GM18867 (cell line): ENCODE measurements at regions not wholly inside any gene's neighbourhood (a gene's known extent, or its start where the extent isn't known, plus 50 kb on each side); places are given as distances from the start of the nearest gene placed in this dataset.

ENCODE experiments used
- ATAC-seq: cut with Tn5 transposase; IDR thresholded peaks from one replicate; pipeline ENCODE4 v1.9.1; 2021; ENCODE audit warnings: mild to moderate bottlenecking, moderate library complexity; ENCODE audit not compliant: unreplicated experiment

GRCh38 chr20:60238992-60239660, 280.9 kb downstream of the CDH26 start:
- ATAC-seq = no peak

- no peak for ATAC-seq
Measured at GRCh38 chr20:60239956-60240355, 281.7 kb downstream of the CDH26 start.

GRCh38 chr20:60240415-60240814, 282.2 kb downstream of the CDH26 start:
- no peak for ATAC-seq

- ATAC-seq = no peak
Measured at GRCh38 chr20:60240986-60241385, 282.8 kb downstream of the CDH26 start.

GRCh38 chr20:60242836-60243505, 284.7 kb downstream of the CDH26 start:
- no peak for ATAC-seq

- ATAC-seq = no peak
Measured at GRCh38 chr20:60244373-60245146, 286.3 kb downstream of the CDH26 start.

GRCh38 chr20:60246751-60247150, 288.5 kb downstream of the CDH26 start:
- no peak for ATAC-seq

- ATAC-seq = no peak
Measured at GRCh38 chr20:60249436-60249835, 291.2 kb downstream of the CDH26 start.

GRCh38 chr20:60250251-60250650, 292.0 kb downstream of the CDH26 start:
- no peak for ATAC-seq

- ATAC-seq = no peak
Measured at GRCh38 chr20:60252866-60253265, 294.6 kb downstream of the CDH26 start.

GRCh38 chr20:60253471-60253870, 295.2 kb downstream of the CDH26 start:
- ATAC-seq = no peak

GRCh38 chr20:60254901-60255411, 296.7 kb downstream of the CDH26 start:
- no peak for ATAC-seq

GRCh38 chr20:60255415-60255814, 297.2 kb downstream of the CDH26 start:
- ATAC-seq = no peak

- no peak for ATAC-seq
Measured at GRCh38 chr20:60255866-60256265, 297.6 kb downstream of the CDH26 start.

- ATAC-seq = no peak
Measured at GRCh38 chr20:60256811-60257210, 298.6 kb downstream of the CDH26 start.

GRCh38 chr20:60257671-60258070, 299.4 kb downstream of the CDH26 start:
- ATAC-seq = no peak

GRCh38 chr20:60258255-60258863, 300.1 kb downstream of the CDH26 start:
- ATAC-seq = no peak

- ATAC-seq = no peak
Measured at GRCh38 chr20:60261333-60261732, 303.1 kb downstream of the CDH26 start.

GRCh38 chr20:60262967-60263603, 304.9 kb downstream of the CDH26 start:
- peak; percentile 41 for ATAC-seq
